Central memory CD8-positive, alpha-beta T cell (primary cell): ENCODE measurements at regions not wholly inside any gene's neighbourhood (a gene's known extent, or its start where the extent isn't known, plus 50 kb on each side); places are given as distances from the start of the nearest gene placed in this dataset.

ENCODE experiments used
- ATAC-seq: fragments of 150-1000 bp; cut with Tn5 transposase; replicated peaks from 2 replicates; pipeline ENCODE4 v1.10.0; 2022; ENCODE audit warnings: mild to moderate bottlenecking, moderate FRiP score, moderate number of reproducible peaks; ENCODE audit not compliant: poor library complexity, severe bottlenecking; ENCODE audit errors: extremely low read depth
- DNase-seq, 2 donors: peaks; one replicate each; pipeline ENCODE4 v3.0.0; 2021; ENCODE audit warnings: low spot score in 2 of 2
- H3K27ac Mint-ChIP-seq: one replicate; pipeline ENCODE4 v1.8.0; 2022; ENCODE audit warnings: low read depth, mild to moderate bottlenecking, moderate library complexity, mixed read lengths
- H3K27me3 Mint-ChIP-seq: one replicate; pipeline ENCODE4 v1.8.0; 2022; ENCODE audit warnings: mixed read lengths
- H3K36me3 Mint-ChIP-seq: one replicate; pipeline ENCODE4 v1.8.0; 2022; ENCODE audit warnings: mild to moderate bottlenecking, moderate library complexity, mixed read lengths; ENCODE audit not compliant: insufficient read depth
- H3K4me1 Mint-ChIP-seq: one replicate; pipeline ENCODE4 v1.8.0; 2022; ENCODE audit warnings: mixed read lengths
- H3K4me3 Mint-ChIP-seq: one replicate; pipeline ENCODE4 v1.8.0; 2022; ENCODE audit warnings: mild to moderate bottlenecking, moderate library complexity, mixed read lengths
- H3K9me3 Mint-ChIP-seq: one replicate; pipeline ENCODE4 v1.8.0; 2022; ENCODE audit warnings: mixed read lengths

DNA sequence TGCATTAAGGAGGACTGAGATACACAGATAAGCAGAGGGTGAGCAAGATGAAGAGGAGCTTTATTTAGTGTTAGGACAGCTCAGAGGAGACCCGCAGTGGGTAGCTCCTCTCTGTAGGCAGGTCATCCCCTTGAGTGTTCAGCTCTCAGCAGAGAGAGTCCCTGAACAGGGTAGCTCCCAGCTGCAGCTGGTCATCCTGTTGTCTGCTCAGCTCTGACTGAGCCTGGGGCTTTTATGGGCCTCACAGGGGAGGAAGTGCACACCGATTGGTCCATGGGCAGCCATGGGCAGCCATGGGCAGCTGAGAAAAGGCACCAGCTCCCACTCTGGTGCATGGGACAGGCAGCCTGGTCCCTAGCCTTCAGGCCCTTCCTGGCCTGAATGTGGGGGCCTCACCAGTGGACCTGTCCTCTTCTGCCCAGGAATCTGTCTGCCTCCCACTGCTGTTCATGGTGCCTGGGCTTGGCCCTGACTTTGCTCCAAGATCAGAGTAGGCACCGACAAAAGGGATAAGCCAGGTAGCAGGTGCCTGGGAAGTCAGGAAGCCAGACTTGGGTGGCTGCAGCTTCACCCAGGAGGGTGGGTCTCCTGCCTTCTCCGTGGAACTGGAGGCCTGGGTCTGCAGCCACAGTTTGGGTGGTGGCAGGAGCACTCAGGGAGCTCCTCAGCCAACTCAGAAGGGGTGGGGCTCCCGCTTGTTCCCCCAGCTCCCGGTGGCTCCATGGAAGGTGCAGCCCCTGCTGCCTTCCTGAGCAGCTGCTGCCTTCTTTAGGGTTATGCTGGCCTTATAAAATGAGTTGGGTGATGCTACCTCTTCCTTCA is 54.7 kb downstream of the MYEOV start:
- Mint-ChIP-seq H3K27me3 (peaks cover 23% of the 10 kb centered on the region), H3K9me3 (no peaks in the 10 kb centered on the region), H3K4me3 (no peak overlapping the region), H3K27ac (no peak overlapping the region), H3K4me1 (no peaks in the 10 kb centered on the region), H3K36me3 (no peaks in the 10 kb centered on the region)
- DNase-seq (peak in 1 of 2 donors; percentile 8), ATAC-seq (no peak)

DNA sequence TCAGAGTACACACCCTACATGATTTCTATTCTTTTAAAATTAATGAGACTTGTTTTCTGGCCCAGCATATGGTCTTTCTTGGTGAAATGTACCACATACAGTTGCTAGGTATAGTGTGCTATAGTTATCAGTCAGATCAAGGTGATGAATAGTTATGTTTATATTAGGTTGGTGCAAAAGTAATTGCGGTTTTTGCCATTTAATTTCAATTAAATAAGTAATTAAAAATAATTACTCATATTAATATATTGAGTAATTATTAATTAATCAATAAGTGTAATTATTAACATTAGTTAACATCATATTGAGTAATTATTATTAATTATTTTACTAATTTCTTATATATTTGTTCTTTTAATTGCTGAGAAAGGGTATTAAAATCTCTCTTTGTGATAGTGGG is 56.1 kb downstream of the MYEOV start:
- ATAC-seq, result no peak
- H3K27me3 Mint-ChIP-seq, result peaks cover 32% of the 10 kb centered on the region
- no peak for DNase-seq
- no peak overlapping the region for H3K4me3 Mint-ChIP-seq
- H3K36me3 Mint-ChIP-seq, result no peaks in the 10 kb centered on the region
- no peaks in the 10 kb centered on the region for H3K4me1 Mint-ChIP-seq
- H3K9me3 Mint-ChIP-seq, result no peaks in the 10 kb centered on the region
- peak overlapping the region; percentile 2 for H3K27ac Mint-ChIP-seq

DNA sequence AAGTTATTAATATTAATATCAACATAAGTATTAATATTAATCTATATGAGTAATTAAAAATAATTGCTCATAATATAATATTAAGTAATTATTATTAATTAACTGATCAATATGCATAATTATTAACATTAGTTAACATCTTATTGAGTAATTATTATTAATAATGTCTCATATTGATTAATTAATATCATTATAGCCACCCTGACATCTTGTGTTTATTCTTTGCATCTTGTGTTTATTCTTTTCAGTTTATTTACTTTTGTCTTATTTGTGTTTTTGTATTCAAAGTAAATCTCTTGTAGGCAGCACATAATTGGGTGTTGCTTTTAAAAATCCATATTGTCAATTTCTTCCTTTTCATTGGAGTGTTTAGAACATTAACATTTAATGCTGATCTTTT is 56.6 kb downstream of the MYEOV start:
- ATAC-seq, result no peak
- H3K4me3 Mint-ChIP-seq, result no peak overlapping the region
- H3K4me1 Mint-ChIP-seq, result no peaks in the 10 kb centered on the region
- no peak for DNase-seq
- H3K27me3 Mint-ChIP-seq, result peaks cover 36% of the 10 kb centered on the region
- no peaks in the 10 kb centered on the region for H3K36me3 Mint-ChIP-seq
- no peaks in the 10 kb centered on the region for H3K9me3 Mint-ChIP-seq
- H3K27ac Mint-ChIP-seq, result no peak overlapping the region

DNA sequence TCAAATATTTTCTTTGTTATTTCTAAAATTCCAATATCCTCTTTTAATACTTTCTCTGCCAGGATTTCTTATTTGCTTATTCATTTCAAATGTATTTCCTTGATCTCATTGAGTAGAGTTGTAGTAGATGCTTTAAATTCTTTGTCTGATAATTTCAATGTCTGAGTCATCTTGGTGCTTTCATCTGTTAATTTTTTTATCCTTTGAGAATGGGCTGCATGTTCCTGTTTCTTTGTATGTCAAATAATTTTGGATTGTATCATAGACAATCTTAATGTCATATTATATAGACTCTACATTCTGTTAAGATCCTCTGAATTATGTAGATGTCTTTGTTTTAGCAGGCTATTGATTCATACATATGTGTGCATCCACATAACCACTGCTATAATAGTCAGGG is 57.5 kb downstream of the MYEOV start:
- ATAC-seq (no peak), DNase-seq (no peak)
- H3K27ac Mint-ChIP-seq, result no peak overlapping the region
- H3K9me3 Mint-ChIP-seq, result no peaks in the 10 kb centered on the region
- no peaks in the 10 kb centered on the region for H3K36me3 Mint-ChIP-seq
- no peaks in the 10 kb centered on the region for H3K4me1 Mint-ChIP-seq
- H3K27me3 Mint-ChIP-seq, result peaks cover 43% of the 10 kb centered on the region
- no peak overlapping the region for H3K4me3 Mint-ChIP-seq

DNA sequence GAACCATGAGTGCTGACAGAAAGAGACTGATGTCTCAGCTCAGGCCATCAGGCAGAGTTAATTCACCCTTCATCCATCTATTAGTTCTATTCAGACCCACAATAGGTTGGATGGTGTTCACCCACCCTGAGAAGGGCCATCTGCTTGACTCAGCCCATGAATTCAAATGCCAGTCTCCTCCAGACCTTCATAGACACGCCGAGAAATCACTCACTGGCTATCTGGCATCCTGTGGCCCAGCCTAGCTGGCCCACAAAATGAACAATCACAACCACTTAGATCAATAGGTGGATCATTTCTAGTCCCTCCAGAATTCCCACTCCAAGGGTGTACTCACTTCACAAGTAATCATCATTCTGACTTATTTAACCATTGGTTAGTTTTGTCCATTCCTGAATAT is 58.2 kb downstream of the MYEOV start:
- DNase-seq, result peak in 1 of 2 donors; percentile 2
- H3K4me1 Mint-ChIP-seq, result no peaks in the 10 kb centered on the region
- H3K4me3 Mint-ChIP-seq, result no peak overlapping the region
- no peaks in the 10 kb centered on the region for H3K9me3 Mint-ChIP-seq
- H3K27me3 Mint-ChIP-seq, result peaks cover 43% of the 10 kb centered on the region
- H3K36me3 Mint-ChIP-seq, result no peaks in the 10 kb centered on the region
- no peak overlapping the region for H3K27ac Mint-ChIP-seq
- no peak for ATAC-seq

DNA sequence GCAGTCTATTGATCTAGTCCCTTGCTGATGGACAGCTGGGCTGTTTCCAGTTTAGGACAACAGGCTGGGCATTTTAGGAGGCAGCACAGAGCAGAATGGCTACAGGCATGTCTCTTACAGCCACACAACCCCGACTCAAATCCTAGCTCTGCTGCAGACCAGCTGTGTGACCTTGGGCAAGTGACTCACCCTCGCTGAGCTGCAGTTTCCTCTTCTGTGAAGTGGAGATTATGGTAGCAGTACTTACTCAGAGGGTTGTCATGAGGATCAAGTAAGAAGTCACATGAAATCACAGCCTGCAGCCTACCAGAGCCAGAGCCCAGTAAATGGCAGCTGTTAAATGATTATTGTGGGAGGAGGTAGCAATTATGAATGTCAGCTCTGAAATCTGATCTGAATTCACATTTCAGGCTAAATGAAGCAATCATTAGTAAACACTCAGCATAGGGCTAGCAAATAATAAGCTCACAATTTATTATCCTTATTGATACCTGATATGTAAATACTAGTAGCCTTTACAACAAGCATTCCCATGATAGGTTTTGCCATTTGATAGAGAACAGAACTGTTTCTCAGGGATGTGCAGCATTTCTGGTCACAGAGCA is 58.9 kb downstream of the MYEOV start:
- peaks cover 43% of the 10 kb centered on the region for H3K27me3 Mint-ChIP-seq
- ATAC-seq (no peak), DNase-seq (no peak)
- H3K27ac Mint-ChIP-seq, result no peak overlapping the region
- H3K9me3 Mint-ChIP-seq, result no peaks in the 10 kb centered on the region
- H3K4me3 Mint-ChIP-seq, result no peak overlapping the region
- H3K4me1 Mint-ChIP-seq, result no peaks in the 10 kb centered on the region
- H3K36me3 Mint-ChIP-seq, result no peaks in the 10 kb centered on the region

DNA sequence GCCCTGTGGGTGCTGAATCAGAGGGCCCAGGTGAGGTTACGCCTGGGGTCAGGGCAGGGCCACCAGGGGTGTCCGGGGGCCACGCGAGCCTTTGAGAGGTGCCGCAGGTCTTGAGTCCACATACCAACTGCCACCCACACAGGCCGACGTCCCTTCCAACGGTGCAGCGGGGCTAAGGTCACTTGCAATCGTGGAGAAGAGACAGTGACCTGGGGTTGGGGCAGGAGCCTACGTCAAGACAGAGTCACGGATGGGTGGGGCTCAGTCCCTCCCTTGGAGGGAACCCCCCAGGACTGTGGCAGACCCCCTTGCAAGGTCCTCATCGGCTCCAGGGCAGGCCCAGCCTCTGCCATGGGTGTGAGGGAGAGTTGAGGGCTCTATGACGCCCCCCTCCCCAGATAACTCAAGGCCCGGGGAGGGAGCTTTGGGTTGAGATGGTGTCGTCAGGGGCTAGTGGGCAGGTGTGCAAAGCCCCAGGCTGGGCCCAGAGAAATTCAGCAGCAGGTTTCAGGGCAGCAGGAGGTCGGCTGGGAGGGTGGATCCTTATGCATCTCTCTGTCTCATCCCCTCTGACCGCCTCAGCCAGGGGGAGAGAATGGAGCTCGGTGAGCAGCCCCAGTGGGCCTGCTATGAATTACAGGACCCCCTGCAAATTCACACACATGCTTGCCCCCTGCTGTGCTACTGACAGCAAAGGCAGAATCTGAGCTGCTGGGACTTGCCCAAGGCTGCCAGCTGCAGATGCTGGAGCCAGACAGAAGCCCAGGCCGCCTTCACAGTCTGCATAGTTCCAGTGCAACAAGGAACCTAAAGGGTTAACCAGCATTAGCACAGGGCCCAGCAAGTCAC is 60.0 kb downstream of the MYEOV start:
- H3K27ac Mint-ChIP-seq, result no peak overlapping the region
- no peaks in the 10 kb centered on the region for H3K36me3 Mint-ChIP-seq
- H3K4me1 Mint-ChIP-seq, result no peaks in the 10 kb centered on the region
- no peaks in the 10 kb centered on the region for H3K9me3 Mint-ChIP-seq
- peaks cover 43% of the 10 kb centered on the region for H3K27me3 Mint-ChIP-seq
- no peak overlapping the region for H3K4me3 Mint-ChIP-seq
- peak in 1 of 2 donors; percentile 9 for DNase-seq
- ATAC-seq, result no peak

DNA sequence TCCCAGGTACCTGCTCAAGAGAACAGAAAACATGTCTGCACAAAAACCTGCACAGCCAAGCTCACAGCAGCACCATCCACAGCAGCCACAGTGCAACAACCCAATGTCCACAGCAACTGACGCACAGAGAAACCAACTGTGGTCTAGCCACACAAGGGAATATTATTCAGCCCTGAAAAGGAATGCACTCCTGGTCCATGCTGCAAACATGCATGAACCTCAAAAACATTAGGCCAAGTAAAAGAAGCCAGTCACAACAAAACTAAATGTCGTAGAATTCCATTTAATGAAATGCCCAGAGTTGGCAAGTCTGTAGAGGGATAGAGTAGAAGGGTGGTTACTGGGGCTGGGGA is 60.6 kb downstream of the MYEOV start:
- H3K9me3 Mint-ChIP-seq, result no peaks in the 10 kb centered on the region
- no peak overlapping the region for H3K4me3 Mint-ChIP-seq
- no peaks in the 10 kb centered on the region for H3K36me3 Mint-ChIP-seq
- no peak overlapping the region for H3K27ac Mint-ChIP-seq
- DNase-seq, result no peak
- H3K4me1 Mint-ChIP-seq, result no peaks in the 10 kb centered on the region
- no peak for ATAC-seq
- peaks cover 43% of the 10 kb centered on the region for H3K27me3 Mint-ChIP-seq

DNA sequence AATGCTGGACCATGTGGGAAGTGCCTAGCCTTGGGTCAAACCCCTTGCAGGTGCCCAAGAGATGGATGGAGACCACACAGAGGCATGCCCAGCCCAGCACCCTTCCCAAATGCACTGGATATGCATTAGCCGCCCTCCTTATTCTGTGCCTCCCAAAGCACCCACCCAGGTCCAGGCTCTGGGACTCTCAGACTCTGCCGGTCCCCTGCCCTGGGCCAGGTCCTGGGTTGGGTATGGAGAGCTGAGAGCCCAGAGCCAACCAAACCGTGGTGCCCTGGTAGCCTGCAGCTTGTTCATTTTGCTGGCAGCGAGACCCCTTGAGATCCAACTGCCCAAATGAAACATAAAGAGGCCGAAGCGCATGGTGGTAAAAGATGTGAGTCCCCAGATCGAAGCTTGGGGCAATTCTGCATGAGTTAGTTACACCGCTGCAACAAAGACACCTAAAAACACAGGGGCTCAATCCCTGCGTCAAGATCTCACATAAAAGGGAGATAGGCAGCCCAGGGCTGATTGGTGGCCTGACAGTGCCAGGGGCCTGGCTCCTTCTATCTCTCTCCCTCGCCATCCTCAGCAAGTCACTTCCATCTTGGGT is 61.5 kb downstream of the MYEOV start:
- Mint-ChIP-seq H3K27ac (no peak overlapping the region), H3K36me3 (no peaks in the 10 kb centered on the region), H3K27me3 (peaks cover 43% of the 10 kb centered on the region)

DNA sequence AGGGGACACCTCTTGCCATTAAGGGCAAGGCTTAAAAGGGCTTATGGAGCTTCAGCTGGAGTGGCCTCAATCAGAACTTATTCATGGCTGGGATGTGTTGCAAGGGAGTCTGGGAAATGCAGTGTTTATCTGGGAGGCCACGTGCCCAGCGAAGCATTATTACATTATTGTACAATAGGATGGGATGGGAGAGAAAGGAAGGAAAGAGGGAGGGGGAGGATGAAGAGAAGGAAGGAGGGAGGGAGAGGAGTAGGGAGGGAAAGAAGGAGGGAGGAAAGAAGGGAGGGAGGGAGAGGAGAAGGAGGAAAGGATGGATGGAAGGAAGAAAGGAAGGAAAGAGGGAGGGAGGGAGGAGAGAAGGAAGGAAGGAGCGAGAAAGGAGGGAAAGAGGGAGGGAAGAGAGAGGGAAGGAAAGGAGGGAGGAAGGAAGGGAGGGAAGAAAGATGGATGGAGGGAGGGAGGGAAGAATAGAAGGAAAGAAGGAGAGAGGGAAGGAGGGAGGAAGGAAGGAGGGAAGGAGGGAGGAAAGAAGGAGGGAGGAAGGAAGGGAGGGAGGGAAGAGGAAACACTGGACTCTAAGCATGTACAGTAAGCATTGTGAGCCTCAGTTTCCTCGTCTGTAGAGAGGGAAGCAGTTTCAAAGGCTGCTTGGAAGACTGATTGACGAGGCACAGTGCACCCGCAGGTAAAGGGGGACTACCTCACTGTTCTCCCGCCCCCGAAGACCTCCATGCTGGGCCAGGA is 62.2 kb downstream of the MYEOV start:
- Mint-ChIP-seq H3K27me3 (peaks cover 37% of the 10 kb centered on the region), H3K4me1 (no peaks in the 10 kb centered on the region), H3K4me3 (no peak overlapping the region), H3K9me3 (no peaks in the 10 kb centered on the region), H3K36me3 (no peaks in the 10 kb centered on the region), H3K27ac (no peak overlapping the region)
- DNase-seq (peak in 1 of 2 donors; percentile 8), ATAC-seq (no peak)

More for the DNA sequence above, 61.5 kb downstream of the MYEOV start:
- Mint-ChIP-seq H3K4me1 (no peaks in the 10 kb centered on the region), H3K4me3 (no peak overlapping the region), H3K9me3 (no peaks in the 10 kb centered on the region)
- peak in 1 of 2 donors; percentile 4 for DNase-seq
- ATAC-seq, result no peak

DNA sequence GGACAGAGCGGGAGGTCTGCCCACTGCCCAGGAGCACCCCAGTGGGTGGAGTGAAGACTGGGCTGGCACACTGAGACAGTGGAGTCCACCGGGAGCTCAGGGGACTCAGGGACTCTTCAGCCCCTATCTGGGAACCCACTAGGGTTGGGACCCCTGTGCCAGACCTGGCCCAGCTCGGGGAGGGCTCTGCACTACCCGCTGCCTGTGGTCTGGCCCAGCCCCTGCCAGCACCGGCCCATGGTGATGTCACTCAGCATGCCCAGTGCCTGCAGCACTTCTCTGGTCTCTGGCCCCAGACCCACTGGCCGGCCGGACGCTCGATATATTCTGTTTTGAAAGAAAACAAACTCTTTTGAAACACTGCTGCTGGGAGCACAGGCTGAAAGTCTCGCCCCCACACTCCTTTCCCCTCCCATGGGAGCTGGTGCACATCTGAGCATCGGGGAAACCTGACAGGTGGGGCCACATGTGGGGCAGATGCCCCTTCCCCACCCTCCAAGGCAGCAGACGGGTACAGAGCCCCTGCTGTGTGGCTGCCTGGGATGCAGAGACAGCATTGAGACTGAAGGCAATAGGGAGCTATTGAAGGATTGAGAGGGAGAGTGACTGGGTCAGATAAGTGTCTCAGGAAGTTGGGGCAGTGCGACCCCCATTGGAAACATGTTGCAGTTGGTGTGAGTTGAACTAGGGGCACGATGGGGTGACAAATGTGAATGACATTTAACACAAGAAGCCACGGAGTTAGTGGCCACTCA is 62.9 kb downstream of the MYEOV start:
- no peak overlapping the region for H3K4me3 Mint-ChIP-seq
- no peaks in the 10 kb centered on the region for H3K36me3 Mint-ChIP-seq
- no peak overlapping the region for H3K27ac Mint-ChIP-seq
- no peaks in the 10 kb centered on the region for H3K9me3 Mint-ChIP-seq
- no peak for DNase-seq
- no peak for ATAC-seq
- H3K4me1 Mint-ChIP-seq, result no peaks in the 10 kb centered on the region
- H3K27me3 Mint-ChIP-seq, result peaks cover 29% of the 10 kb centered on the region
